Fibroblast of skin of left quadriceps (primary cell): ENCODE measurements at regions not wholly inside any gene's neighbourhood (a gene's known extent, or its start where the extent isn't known, plus 50 kb on each side); places are given as distances from the start of the nearest gene placed in this dataset.
"Not testable (repeated sequence)": the region's sequence is repeated elsewhere in the genome, so short reads cannot be mapped to it uniquely, and the experiment has no call there.

ENCODE experiments used
- DNase-seq, 2 experiments: peaks; one replicate each; pipeline ENCODE4 v3.0.0-alpha.2; 2013; ENCODE audit warnings: low read depth in 2 of 2

- DNase-seq, result no peak
Measured at GRCh38 chr13:83825676-83826075, 56.6 kb downstream of the SLITRK1 start.

DNA sequence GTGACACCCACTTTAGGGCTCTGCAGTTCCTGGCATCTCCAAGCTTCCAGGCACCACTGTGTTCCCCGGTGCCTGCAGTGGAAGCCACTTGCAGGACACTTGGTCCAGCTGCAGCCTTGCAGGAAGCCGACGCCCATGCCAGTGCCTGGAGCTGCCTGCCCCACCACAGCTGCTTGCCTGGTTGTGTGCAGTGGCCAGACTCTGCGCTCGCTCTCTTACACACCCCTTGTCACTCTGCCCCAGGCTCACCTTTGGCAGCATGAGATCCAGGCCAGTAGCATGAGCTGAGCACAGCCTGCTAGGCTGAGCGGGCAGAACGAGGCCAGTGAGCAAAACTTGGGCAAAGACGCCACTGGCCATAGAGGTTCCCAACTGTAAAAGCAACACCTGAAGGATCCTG is 57.7 kb downstream of the SLITRK1 start:
- no peak for DNase-seq

DNA sequence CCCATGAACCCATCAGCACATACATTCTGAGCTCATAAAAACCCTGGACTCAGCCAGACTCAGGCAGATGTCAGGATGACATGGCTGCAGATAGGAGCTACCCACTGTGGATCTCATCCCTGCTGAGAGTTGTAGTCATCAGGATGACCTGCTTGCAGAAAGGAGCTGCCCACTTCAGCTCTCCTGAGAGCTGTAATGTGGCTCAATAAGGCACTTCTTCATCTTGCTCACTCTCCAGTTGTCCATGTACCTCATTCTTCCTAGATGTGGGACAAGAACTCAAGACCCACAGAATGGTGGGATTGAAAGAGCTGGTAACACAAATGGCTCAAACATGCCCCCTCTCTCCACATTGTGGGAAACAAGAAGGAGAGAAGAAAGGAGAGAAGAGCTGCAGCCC is 58.2 kb downstream of the SLITRK1 start:
- DNase-seq, result no peak

DNA sequence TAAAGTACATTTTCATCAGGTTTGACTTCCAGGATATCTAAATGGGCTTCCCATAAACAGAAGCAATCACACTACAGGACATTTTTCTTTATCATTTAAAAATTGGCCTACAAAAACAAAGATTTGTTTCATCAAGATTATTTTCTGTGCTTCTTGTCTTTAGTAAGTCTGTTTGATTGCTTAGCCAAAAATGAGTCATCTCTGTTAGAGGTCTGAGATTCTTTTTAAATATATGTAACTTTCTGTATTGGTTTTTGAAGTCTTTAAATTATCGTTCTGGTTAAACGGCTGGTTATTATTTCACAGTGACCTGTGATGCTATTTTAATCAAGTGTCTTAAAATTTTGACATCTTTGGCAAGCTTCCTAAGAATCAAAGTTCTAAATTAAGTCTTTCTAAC is 62.7 kb downstream of the SLITRK1 start:
- no peak for DNase-seq

- no peak for DNase-seq
Measured at GRCh38 chr13:83819156-83819555, 63.1 kb downstream of the SLITRK1 start.

DNA sequence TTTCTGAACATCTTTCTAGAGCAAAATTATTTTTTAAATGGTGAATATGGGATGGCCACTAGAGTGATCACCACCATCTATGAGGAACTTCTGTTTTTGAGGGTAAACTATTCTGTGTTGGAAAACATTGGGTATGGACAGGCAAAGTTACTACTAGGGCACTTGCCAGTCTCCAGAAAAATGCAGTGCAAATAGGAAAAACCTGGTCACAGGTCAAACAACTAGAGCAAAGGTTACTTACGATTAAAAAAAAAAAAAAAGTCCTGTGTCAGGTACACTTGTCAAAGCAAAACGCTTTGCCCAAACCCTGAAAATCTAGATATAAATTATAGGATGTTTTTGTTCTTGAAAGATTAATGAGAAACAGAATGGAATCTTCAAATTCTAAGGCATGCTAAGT is 66.2 kb downstream of the SLITRK1 start:
- DNase-seq, result no peak

GRCh38 chr13:83815598-83815997 is 66.7 kb downstream of the SLITRK1 start:
- DNase-seq, result no peak

GRCh38 chr13:83810136-83810535 is 72.1 kb downstream of the SLITRK1 start:
- DNase-seq, result no peak

- DNase-seq, result no peak
Measured at GRCh38 chr13:83804356-83804962, 77.8 kb downstream of the SLITRK1 start.

DNA sequence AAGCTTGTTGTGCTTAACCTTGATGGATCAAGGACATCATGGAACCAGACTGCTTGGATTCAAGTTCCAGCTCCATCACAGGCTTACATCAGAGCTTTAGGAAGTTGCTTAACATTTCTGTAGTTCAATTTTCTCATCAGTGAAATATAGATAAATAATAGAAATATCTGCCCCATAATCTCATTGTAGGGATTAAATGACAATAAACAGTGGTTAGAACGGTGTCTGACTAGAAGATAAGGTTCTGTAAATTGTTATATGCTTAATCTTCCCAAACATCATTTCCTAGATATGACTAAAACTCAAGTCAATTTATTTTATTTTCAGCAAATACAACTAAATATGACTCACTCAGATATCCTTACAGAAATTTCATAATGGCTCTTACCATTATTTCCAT is 83.5 kb downstream of the SLITRK1 start:
- DNase-seq, result peak in 1 of 2 experiments; percentile 6

DNA sequence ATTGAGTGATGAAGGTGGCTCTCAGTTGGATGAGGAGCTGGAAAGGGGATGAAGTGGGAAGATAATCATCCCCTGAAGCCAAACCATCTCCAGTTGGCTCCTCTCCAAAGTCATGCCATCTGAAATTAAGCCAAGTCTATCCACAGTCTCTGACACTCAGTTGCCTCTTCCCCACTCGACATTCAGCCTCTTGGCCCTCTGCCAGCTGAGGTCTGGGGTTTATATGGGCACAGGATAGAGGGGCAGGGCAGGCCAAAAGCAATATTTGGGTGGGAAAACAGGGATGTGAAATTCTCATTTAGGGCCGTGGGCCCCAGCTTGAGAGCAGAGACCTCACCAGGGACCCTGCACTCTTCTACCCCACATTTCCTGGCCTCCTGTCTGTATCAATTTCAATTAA is 85.9 kb downstream of the SLITRK1 start:
- no peak for DNase-seq

- DNase-seq, result no peak
Measured at GRCh38 chr13:83794583-83794982, 87.7 kb downstream of the SLITRK1 start.

DNA sequence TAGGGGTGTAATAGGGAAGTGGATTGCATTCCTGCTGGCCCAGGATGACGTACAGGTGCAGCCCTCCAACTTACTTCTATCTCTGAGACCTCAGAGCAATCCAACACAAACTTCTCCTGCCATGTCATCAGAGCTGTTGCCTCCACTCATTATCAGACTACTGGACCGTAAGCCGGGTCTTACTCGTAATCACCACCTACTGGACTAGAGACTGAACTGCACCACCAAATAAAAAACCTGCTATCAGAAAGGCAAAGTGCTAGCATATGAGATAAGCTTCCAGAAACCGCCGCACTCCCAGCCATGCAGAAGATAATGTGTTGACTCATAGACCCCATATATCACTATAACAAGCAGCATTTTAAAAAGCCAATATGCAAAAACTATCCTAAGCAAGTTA is 102.0 kb downstream of the SLITRK1 start:
- no peak for DNase-seq

DNA sequence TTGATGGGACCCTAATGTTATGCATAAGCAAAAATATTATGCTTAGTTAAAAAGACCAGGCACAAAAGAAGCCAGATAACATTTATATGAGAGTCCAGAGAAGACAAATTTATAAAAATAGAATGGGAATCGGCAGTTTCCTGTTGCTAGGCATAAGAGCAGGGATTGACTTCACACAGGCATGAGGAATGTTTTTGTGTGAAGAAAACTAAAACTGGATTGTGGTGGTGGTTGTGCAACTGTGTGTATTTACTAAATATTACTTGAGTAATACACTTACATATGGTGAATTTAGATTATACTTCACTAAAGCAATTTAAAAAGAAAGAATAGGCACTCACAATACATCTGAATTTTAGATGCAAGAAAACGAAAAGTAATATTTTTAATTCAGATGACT is 108.3 kb downstream of the SLITRK1 start:
- DNase-seq, result no peak

- DNase-seq, result no peak
Measured at GRCh38 chr13:83765796-83766195, 116.5 kb downstream of the SLITRK1 start.

- no peak for DNase-seq
Measured at GRCh38 chr13:83761631-83762030, 120.6 kb downstream of the SLITRK1 start.

DNA sequence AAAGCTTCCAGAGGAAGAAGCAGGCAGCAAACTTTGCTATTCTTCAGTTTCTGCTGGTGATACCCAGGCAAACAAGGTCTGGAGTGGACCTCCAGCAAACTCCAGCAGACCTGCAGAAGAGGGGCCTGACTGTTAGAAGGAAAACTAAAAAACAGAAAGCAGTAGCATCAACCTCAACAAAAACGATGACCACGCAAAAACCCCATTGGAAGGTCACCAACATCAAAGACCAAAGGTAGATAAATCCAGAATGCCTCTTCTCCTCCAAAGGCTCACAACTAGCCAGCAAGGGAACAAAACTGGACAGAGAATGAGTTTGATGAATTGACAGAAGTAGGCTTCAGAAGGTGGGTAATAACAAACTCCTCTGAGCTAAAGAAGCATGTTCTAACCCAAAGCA is 127.1 kb downstream of the SLITRK1 start:
- not testable (repeated sequence) for DNase-seq

- no peak for DNase-seq
Measured at GRCh38 chr13:83753912-83754624, 128.2 kb downstream of the SLITRK1 start.

- peak; percentile 54 to 57 for DNase-seq
Measured at GRCh38 chr13:83752141-83752540, 130.1 kb downstream of the SLITRK1 start.

DNA sequence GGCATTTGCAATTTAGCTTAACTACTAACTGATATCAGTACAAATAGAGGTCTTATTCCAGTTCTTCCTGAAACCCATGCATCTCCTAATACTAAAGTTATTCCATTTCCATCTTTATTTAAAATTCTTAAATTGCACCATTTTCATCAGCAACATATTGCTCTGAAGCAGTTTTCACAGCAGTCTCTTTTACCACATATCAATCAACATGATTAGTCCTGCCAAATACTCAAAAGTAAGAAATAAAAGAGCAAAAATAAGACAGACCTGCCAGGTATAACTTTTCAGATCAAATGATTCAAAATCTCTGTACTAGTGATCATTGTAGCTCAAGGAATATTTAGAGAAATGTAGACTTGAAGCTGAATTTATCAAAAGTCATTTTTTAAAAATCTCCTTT is 141.7 kb downstream of the SLITRK1 start:
- no peak for DNase-seq

GRCh38 chr13:83738407-83738806 is 143.9 kb downstream of the SLITRK1 start:
- no peak for DNase-seq

DNA sequence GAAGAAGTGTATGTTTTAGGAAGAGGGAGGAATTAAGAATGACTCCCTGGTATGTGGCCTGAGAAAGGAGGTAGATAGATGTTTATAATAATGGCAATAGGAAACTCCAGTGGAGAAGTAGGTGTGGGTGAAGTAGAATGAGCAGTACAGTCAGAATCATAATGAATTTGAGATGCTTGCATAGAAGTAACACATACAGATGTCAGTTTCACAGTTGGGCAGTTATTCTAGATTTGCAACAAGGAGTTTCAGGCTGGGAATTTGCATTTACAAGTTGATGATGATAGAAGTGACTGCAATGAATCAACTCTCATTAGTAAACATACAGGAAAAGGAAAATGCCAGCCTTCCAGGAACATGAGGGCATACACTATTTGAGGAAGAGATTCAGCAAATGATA is 149.0 kb downstream of the SLITRK1 start:
- DNase-seq, result no peak

GRCh38 chr13:83732755-83733154 is 149.5 kb downstream of the SLITRK1 start:
- no peak for DNase-seq

GRCh38 chr13:83731113-83731512 is 151.2 kb downstream of the SLITRK1 start:
- DNase-seq, result no peak
